ENCODE measurements at regions not wholly inside any gene's neighbourhood (a gene's known extent, or its start where the extent isn't known, plus 50 kb on each side); places are given as distances from the start of the nearest gene placed in this dataset.
"Not testable (repeated sequence)": the region's sequence is repeated elsewhere in the genome, so short reads cannot be mapped to it uniquely, and the experiment has no call there.

GRCh38 chr1:121095014-121095413 lies 89.1 kb downstream of the FAM72B start:
- not testable (repeated sequence) for TF ChIP-seq MXI1 (IDR thresholded peaks at IDR 0.05; ENCODE audit: low read depth, low read length); NRF1 (IDR thresholded peaks at IDR 0.05; ENCODE audit: low read depth, low read length); FOXJ3 (CRISPR knock-in tag; IDR thresholded peaks at IDR 0.05)
- TF ChIP-seq, protein P1, sequence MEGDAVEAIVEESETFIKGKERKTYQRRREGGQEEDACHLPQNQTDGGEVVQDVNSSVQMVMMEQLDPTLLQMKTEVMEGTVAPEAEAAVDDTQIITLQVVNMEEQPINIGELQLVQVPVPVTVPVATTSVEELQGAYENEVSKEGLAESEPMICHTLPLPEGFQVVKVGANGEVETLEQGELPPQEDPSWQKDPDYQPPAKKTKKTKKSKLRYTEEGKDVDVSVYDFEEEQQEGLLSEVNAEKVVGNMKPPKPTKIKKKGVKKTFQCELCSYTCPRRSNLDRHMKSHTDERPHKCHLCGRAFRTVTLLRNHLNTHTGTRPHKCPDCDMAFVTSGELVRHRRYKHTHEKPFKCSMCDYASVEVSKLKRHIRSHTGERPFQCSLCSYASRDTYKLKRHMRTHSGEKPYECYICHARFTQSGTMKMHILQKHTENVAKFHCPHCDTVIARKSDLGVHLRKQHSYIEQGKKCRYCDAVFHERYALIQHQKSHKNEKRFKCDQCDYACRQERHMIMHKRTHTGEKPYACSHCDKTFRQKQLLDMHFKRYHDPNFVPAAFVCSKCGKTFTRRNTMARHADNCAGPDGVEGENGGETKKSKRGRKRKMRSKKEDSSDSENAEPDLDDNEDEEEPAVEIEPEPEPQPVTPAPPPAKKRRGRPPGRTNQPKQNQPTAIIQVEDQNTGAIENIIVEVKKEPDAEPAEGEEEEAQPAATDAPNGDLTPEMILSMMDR (IDR thresholded peaks at IDR 0.05): not testable (repeated sequence)

All from SK-N-SH (cell line).